ENCODE measurements at regions not wholly inside any gene's neighbourhood (a gene's known extent, or its start where the extent isn't known, plus 50 kb on each side); places are given as distances from the start of the nearest gene placed in this dataset.

DNA sequence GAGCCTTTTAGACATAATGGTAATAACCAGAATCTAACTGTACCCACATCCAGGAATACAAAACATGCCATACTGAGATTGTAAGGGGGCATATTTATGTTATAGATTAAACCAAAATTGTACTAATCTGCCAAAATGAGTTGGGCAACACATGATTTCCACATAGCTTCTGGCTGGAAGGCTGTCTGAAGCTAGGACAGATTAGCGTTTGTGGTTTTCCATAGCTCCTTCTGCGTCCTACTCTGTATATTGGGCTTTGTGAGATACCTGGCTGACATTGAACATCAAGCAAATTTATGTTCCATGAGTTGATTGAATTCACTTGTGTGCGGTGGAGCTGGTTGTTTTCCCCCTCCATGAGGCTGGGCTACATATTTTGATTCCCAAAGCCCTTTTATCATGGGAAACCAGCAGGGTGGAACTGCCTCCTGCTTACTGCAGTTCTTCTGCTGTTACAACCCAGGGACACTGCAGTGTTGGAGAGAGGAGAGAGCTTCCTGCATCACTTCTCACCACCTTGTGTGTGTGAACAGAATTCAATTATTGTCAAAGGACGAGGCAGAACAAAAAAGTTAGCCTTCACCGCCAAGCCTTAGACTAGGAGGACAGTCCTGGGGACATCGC lies 114.9 kb downstream of the C11orf91 start:
- Histone ChIP-seq H3K9me2 (ENCODE audit: insufficient read depth, low read length) (no peaks in the 10 kb centered on the region), H3K27ac (ENCODE audit: low read depth, low read length, poor library complexity, severe bottlenecking) (no peak overlapping the region), H2AFZ (ENCODE audit: low read length) (no peak overlapping the region), H3K4me2 (ENCODE audit: low read length) (no peak overlapping the region), H3K4me3 (ENCODE audit: low read depth, low read length, poor library complexity, severe bottlenecking) (no peak overlapping the region), H3K79me2 (ENCODE audit: insufficient read depth, low read depth, low read length) (no peaks in the 10 kb centered on the region), H3K36me3 (ENCODE audit: insufficient read depth, low read length) (peaks cover 76% of the 10 kb centered on the region), H3K4me1 (ENCODE audit: insufficient read depth, low read length, poor library complexity, severe bottlenecking) (no peaks in the 10 kb centered on the region), H4K20me1 (ENCODE audit: insufficient read depth, low read length) (no peaks in the 10 kb centered on the region), H3K9me3 (ENCODE audit: low read length) (no peaks in the 10 kb centered on the region)
- POLR2A ChIA-PET: interaction anchor here (0.8 kb wide), 1 partner anchor 13 kb away, joined by 3 read pairs; no protein-coding TSS in a partner anchor
- BruUV-seq (replicated peaks): no TSS peak
- TF ChIP-seq EZH2phosphoT487 (IDR thresholded peaks at IDR 0.05; ENCODE audit: borderline replicate concordance, low read depth, low read length): no peak
- TF ChIP-seq, protein P1, sequence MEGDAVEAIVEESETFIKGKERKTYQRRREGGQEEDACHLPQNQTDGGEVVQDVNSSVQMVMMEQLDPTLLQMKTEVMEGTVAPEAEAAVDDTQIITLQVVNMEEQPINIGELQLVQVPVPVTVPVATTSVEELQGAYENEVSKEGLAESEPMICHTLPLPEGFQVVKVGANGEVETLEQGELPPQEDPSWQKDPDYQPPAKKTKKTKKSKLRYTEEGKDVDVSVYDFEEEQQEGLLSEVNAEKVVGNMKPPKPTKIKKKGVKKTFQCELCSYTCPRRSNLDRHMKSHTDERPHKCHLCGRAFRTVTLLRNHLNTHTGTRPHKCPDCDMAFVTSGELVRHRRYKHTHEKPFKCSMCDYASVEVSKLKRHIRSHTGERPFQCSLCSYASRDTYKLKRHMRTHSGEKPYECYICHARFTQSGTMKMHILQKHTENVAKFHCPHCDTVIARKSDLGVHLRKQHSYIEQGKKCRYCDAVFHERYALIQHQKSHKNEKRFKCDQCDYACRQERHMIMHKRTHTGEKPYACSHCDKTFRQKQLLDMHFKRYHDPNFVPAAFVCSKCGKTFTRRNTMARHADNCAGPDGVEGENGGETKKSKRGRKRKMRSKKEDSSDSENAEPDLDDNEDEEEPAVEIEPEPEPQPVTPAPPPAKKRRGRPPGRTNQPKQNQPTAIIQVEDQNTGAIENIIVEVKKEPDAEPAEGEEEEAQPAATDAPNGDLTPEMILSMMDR (conservative IDR thresholded peaks at IDR 0.05; ENCODE audit: low read length): no peak
- intact Hi-C loops (cut with micrococcal nuclease; ENCODE audit: unreplicated experiment): no loop called here
- no peak for DNase-seq (ENCODE audit: low spot score)
- CTCF ChIA-PET (ENCODE audit: unreplicated experiment): no interaction called here

DNA sequence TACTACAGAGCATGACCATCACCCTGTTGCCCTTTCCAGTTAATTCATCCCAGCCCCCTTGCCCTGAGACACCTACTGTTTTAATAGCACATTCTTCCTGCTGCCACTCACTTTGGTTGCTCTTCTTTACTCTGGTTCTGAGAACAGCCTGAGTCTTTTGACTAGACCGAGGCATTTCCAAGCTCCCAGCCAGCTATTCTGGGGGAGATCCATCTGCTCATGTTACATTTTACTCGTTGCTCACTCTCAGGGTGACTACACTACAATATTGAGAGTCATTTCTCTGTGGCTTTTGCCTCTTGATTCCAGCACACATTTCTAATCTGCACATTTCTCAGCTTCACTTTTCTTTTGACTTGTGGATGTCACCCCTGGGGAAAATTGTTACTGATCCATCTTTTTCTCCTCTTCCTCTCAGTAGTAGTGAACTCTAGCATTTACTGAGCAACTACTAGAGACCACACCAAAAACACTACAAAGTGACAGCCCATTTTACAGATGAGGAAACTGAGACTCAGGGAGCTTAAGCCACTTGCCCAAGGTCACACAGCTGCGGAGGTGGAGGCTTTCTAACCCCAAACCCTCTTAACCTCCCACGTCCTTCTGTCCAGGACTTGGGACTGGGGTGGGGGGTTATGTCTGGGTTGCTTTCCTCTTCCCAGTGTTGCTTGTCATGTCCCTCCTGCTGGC lies 117.8 kb downstream of the C11orf91 start:
- H3K4me2 ChIP-seq (ENCODE audit: low read length): no peak overlapping the region
- no peak for DNase-seq (ENCODE audit: low spot score)
- H3K79me2 ChIP-seq (ENCODE audit: insufficient read depth, low read depth, low read length): no peaks in the 10 kb centered on the region
- CTCF ChIA-PET (ENCODE audit: unreplicated experiment): interaction anchor here (1.1 kb wide), 1 partner anchor 11 kb away, joined by 3 read pairs; no protein-coding TSS in a partner anchor
- no peak overlapping the region for H3K4me3 ChIP-seq (ENCODE audit: low read depth, low read length, poor library complexity, severe bottlenecking)
- no peak overlapping the region for H2AFZ ChIP-seq (ENCODE audit: low read length)
- H3K9me2 ChIP-seq (ENCODE audit: insufficient read depth, low read length): no peaks in the 10 kb centered on the region
- peaks cover 89% of the 10 kb centered on the region for H3K36me3 ChIP-seq (ENCODE audit: insufficient read depth, low read length)
- no TSS peak for BruUV-seq (replicated peaks)
- H4K20me1 ChIP-seq (ENCODE audit: insufficient read depth, low read length): no peaks in the 10 kb centered on the region
- no peaks in the 10 kb centered on the region for H3K4me1 ChIP-seq (ENCODE audit: insufficient read depth, low read length, poor library complexity, severe bottlenecking)
- H3K27ac ChIP-seq (ENCODE audit: low read depth, low read length, poor library complexity, severe bottlenecking): no peak overlapping the region
- TF ChIP-seq, protein P1 (conservative IDR thresholded peaks at IDR 0.05; ENCODE audit: low read length): no peak
- TF ChIP-seq EZH2phosphoT487 (IDR thresholded peaks at IDR 0.05; ENCODE audit: borderline replicate concordance, low read depth, low read length): no peak
- intact Hi-C loops (cut with micrococcal nuclease; ENCODE audit: unreplicated experiment): no loop called here
- H3K9me3 ChIP-seq (ENCODE audit: low read length): no peaks in the 10 kb centered on the region
- POLR2A ChIA-PET: interaction anchor here (0.6 to 0.8 kb wide), 2 partner anchors 10 to 68 kb away, joined by 3 read pairs; no protein-coding TSS in a partner anchor

DNA sequence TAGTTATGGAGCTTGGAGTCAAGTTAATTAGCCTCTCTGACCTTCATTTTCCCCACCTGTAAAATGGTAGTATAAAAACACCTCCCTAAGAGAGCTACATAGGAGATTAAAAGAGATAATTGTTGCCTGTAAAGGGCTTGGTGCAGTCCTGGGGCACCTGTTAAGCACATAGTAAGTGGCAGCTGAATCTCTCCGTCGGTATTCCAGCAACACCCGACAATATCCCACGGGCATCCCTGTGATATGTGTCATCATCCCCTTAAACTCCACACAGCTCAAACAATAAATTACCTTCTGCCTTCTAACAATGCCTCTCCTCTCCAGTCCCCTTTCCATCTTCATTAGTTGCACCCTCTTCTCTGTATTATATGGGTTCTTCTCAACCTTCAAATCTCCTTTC lies 121.5 kb downstream of the C11orf91 start:
- ChIA-PET POLR2A (interaction anchor here (0.7 to 1.1 kb wide), 2 partner anchors 9 to 189 kb away, joined by 3 to 4 read pairs; no protein-coding TSS in a partner anchor), CTCF (ENCODE audit: unreplicated experiment) (interaction anchor here (0.5 kb wide), 1 partner anchor 536 kb away, joined by 3 read pairs; no protein-coding TSS in a partner anchor)
- no peaks in the 10 kb centered on the region for H3K9me2 ChIP-seq (ENCODE audit: insufficient read depth, low read length)
- TF ChIP-seq, protein P1 (conservative IDR thresholded peaks at IDR 0.05; ENCODE audit: low read length): no peak
- TF ChIP-seq EZH2phosphoT487 (IDR thresholded peaks at IDR 0.05; ENCODE audit: borderline replicate concordance, low read depth, low read length): no peak
- no TSS peak for BruUV-seq (replicated peaks)
- H3K4me2 ChIP-seq (ENCODE audit: low read length): no peak overlapping the region
- H3K4me1 ChIP-seq (ENCODE audit: insufficient read depth, low read length, poor library complexity, severe bottlenecking): peaks cover 17% of the 10 kb centered on the region
- H3K79me2 ChIP-seq (ENCODE audit: insufficient read depth, low read depth, low read length): no peaks in the 10 kb centered on the region
- no peak overlapping the region for H3K27ac ChIP-seq (ENCODE audit: low read depth, low read length, poor library complexity, severe bottlenecking)
- DNase-seq (ENCODE audit: low spot score): no peak
- peaks cover 89% of the 10 kb centered on the region for H3K36me3 ChIP-seq (ENCODE audit: insufficient read depth, low read length)
- intact Hi-C loops (cut with micrococcal nuclease; ENCODE audit: unreplicated experiment): no loop called here
- H4K20me1 ChIP-seq (ENCODE audit: insufficient read depth, low read length): no peaks in the 10 kb centered on the region
- no peaks in the 10 kb centered on the region for H3K9me3 ChIP-seq (ENCODE audit: low read length)
- H3K4me3 ChIP-seq (ENCODE audit: low read depth, low read length, poor library complexity, severe bottlenecking): no peak overlapping the region
- H2AFZ ChIP-seq (ENCODE audit: low read length): no peak overlapping the region

Measured in OCI-LY7 (cell line).